NOMO-1 (cell line): ENCODE measurements at regions not wholly inside any gene's neighbourhood (a gene's known extent, or its start where the extent isn't known, plus 50 kb on each side); places are given as distances from the start of the nearest gene placed in this dataset.
A peak's percentile ranks its signal among the peaks of the same experiment; 100 is the strongest.

Experiments used
- DNase-seq, 2 experiments: peaks; one replicate each; lab custom pipeline; 2025; ENCODE audit not compliant: unreplicated experiment in 2 of 2; lab: John Stamatoyannopoulos, UW

GRCh38 chr11:70641369-70641768, 243.0 kb downstream of the CTTN start:
- peak in 1 of 2 experiments; percentile 12 for DNase-seq

- DNase-seq, result no peak
These were observed 243.9 kb downstream of the CTTN start for GRCh38 chr11:70642266-70642665.

- no peak for DNase-seq
These were observed 245.3 kb downstream of the CTTN start for GRCh38 chr11:70643642-70644041.

- DNase-seq, result no peak
These were observed 246.2 kb downstream of the CTTN start for GRCh38 chr11:70644343-70645060.

- DNase-seq, result no peak
These were observed 247.2 kb downstream of the CTTN start for GRCh38 chr11:70645537-70645936.

- no peak for DNase-seq
These were observed 248.1 kb downstream of the CTTN start for GRCh38 chr11:70646272-70647049.

GRCh38 chr11:70647188-70648166, 249.1 kb downstream of the CTTN start:
- no peak for DNase-seq

GRCh38 chr11:70650075-70650909, 252.0 kb downstream of the CTTN start:
- peak; percentile 13 to 50 for DNase-seq

- DNase-seq, result no peak
These were observed 252.7 kb downstream of the CTTN start for GRCh38 chr11:70651031-70651430.

- no peak for DNase-seq
These were observed 255.7 kb downstream of the CTTN start for GRCh38 chr11:70654016-70654415.

- no peak for DNase-seq
These were observed 257.5 kb downstream of the CTTN start for GRCh38 chr11:70655816-70656215.

GRCh38 chr11:70656252-70656651, 257.9 kb downstream of the CTTN start:
- DNase-seq, result no peak

GRCh38 chr11:70660059-70660888, 261.9 kb downstream of the CTTN start:
- no peak for DNase-seq

GRCh38 chr11:70660889-70661197, 262.5 kb downstream of the CTTN start:
- DNase-seq, result no peak

- DNase-seq, result no peak
These were observed 263.6 kb downstream of the CTTN start for GRCh38 chr11:70661761-70662501.

- no peak for DNase-seq
These were observed 264.4 kb downstream of the CTTN start for GRCh38 chr11:70662691-70663098.

- DNase-seq, result no peak
These were observed 265.5 kb downstream of the CTTN start for GRCh38 chr11:70663815-70664214.

- DNase-seq, result no peak
These were observed 268.0 kb downstream of the CTTN start for GRCh38 chr11:70666311-70666710.

GRCh38 chr11:70667767-70668166, 269.4 kb downstream of the CTTN start:
- no peak for DNase-seq
